ENCODE measurements at regions not wholly inside any gene's neighbourhood (a gene's known extent, or its start where the extent isn't known, plus 50 kb on each side); places are given as distances from the start of the nearest gene placed in this dataset.

- TF ChIP-seq CTCF (IDR thresholded peaks at IDR 0.05) (no peak), POLR2A (IDR thresholded peaks at IDR 0.05) (no peak)
These were observed 334.8 kb upstream of the LARGE1 start for GRCh38 chr22:34255042-34255441.

Data from upper lobe of left lung (tissue), 4 donors.